H9 (cell line): ENCODE measurements at regions not wholly inside any gene's neighbourhood (a gene's known extent, or its start where the extent isn't known, plus 50 kb on each side); places are given as distances from the start of the nearest gene placed in this dataset.

ENCODE experiments used
- DNase-seq: peaks from one replicate; pipeline ENCODE4 v3.0.0-alpha.2; 2017
- H2AFZ ChIP-seq: one replicate; pipeline ENCODE4 v1.6.1; 2013; ENCODE audit warnings: mild to moderate bottlenecking, low read length, control low read depth, moderate library complexity
- H2AK5ac ChIP-seq: 2 replicates; pipeline ENCODE4 v1.6.1; 2013; ENCODE audit warnings: low read length, control low read depth, mixed read lengths; ENCODE audit not compliant: insufficient read length
- H2BK120ac ChIP-seq: one replicate; pipeline ENCODE4 v1.6.1; 2013; ENCODE audit warnings: low read depth, mild to moderate bottlenecking, low read length, control low read depth, inconsistent platforms; ENCODE audit not compliant: poor library complexity, severe bottlenecking
- H2BK12ac ChIP-seq: 2 replicates; pipeline ENCODE4 v1.6.1; 2013; ENCODE audit warnings: low read length, control low read depth, mixed read lengths, low read depth; ENCODE audit not compliant: insufficient read length
- H2BK15ac ChIP-seq: 2 replicates; pipeline ENCODE4 v1.6.1; 2013; ENCODE audit warnings: low read depth, low read length, control low read depth
- H2BK20ac ChIP-seq: one replicate; pipeline ENCODE4 v1.6.1; 2013; ENCODE audit warnings: low read depth, mild to moderate bottlenecking, low read length, control low read depth, inconsistent platforms; ENCODE audit not compliant: poor library complexity, severe bottlenecking
- H2BK5ac ChIP-seq: 2 replicates; pipeline ENCODE4 v1.6.1; 2013; ENCODE audit warnings: low read length, control low read depth, mixed read lengths; ENCODE audit not compliant: insufficient read length
- H3K14ac ChIP-seq: 2 replicates; pipeline ENCODE4 v1.6.1; 2013; ENCODE audit warnings: low read length, control low read depth; ENCODE audit not compliant: insufficient read depth
- H3K18ac ChIP-seq: 2 replicates; pipeline ENCODE4 v1.6.1; 2013; ENCODE audit warnings: low read depth, mild to moderate bottlenecking, mixed read lengths, low read length, control low read depth; ENCODE audit not compliant: insufficient read length
- H3K23ac ChIP-seq: 2 replicates; pipeline ENCODE4 v1.6.1; 2013; ENCODE audit warnings: low read length, control low read depth, mixed read lengths, low read depth; ENCODE audit not compliant: insufficient read length
- H3K23me2 ChIP-seq: 2 replicates; pipeline ENCODE4 v1.6.1; 2013; ENCODE audit warnings: low read depth, mild to moderate bottlenecking, mixed read lengths, low read length, control low read depth; ENCODE audit not compliant: insufficient read length, poor library complexity, severe bottlenecking
- H3K27ac ChIP-seq: 2 replicates; pipeline ENCODE4 v1.5.1; 2013; ENCODE audit warnings: low read length, control low read depth, mixed read lengths, low read depth; ENCODE audit not compliant: insufficient read length
- H3K27me3 ChIP-seq: 2 replicates; pipeline ENCODE4 v1.6.1; 2013; ENCODE audit warnings: low read length, control low read depth, inconsistent platforms; ENCODE audit not compliant: insufficient read depth
- H3K4ac ChIP-seq: 2 replicates; pipeline ENCODE4 v1.6.1; 2013; ENCODE audit warnings: low read depth, mild to moderate bottlenecking, control low read depth, inconsistent platforms, low read length, moderate library complexity
- H3K4me1 ChIP-seq: 2 replicates; pipeline ENCODE4 v1.6.1; 2013; ENCODE audit warnings: low read length, control low read depth, inconsistent platforms; ENCODE audit not compliant: insufficient read depth
- H3K4me2 ChIP-seq: 2 replicates; pipeline ENCODE4 v1.6.1; 2013; ENCODE audit warnings: low read length, control low read depth, mixed read lengths; ENCODE audit not compliant: insufficient read length, insufficient read depth
- H3K56ac ChIP-seq: 2 replicates; pipeline ENCODE4 v1.6.1; 2013; ENCODE audit warnings: low read depth, mild to moderate bottlenecking, mixed read lengths, low read length, control low read depth; ENCODE audit not compliant: insufficient read length
- H3K79me1 ChIP-seq: 2 replicates; pipeline ENCODE4 v1.6.1; 2013; ENCODE audit warnings: low read depth, mild to moderate bottlenecking, moderate library complexity, low read length, control low read depth, inconsistent platforms; ENCODE audit not compliant: insufficient read depth, poor library complexity, severe bottlenecking
- H3K79me2 ChIP-seq: 2 replicates; pipeline ENCODE4 v1.6.1; 2013; ENCODE audit warnings: low read length, control low read depth, inconsistent platforms; ENCODE audit not compliant: insufficient read depth
- H3K9ac ChIP-seq: 2 replicates; pipeline ENCODE4 v1.6.1; 2013; ENCODE audit warnings: low read length, control low read depth, mixed read lengths; ENCODE audit not compliant: insufficient read length; ENCODE audit errors: extremely low read depth
- H3K9me3 ChIP-seq: one replicate; pipeline ENCODE4 v1.6.1; 2013; ENCODE audit warnings: low read depth, low read length, inconsistent platforms; ENCODE audit not compliant: control insufficient read depth
- H3T11ph ChIP-seq: one replicate; pipeline ENCODE4 v1.6.1; 2013; ENCODE audit warnings: mild to moderate bottlenecking, low read length, control low read depth, inconsistent platforms
- H4K20me1 ChIP-seq: one replicate; pipeline ENCODE4 v1.6.1; 2013; ENCODE audit not compliant: control insufficient read depth, insufficient read length, insufficient read depth
- H4K5ac ChIP-seq: 2 replicates; pipeline ENCODE4 v1.6.1; 2013; ENCODE audit warnings: low read depth, mild to moderate bottlenecking, mixed read lengths, low read length, control low read depth; ENCODE audit not compliant: insufficient read length
- H4K8ac ChIP-seq: replicated peaks from 2 replicates; pipeline ENCODE4 v1.6.1; 2013; ENCODE audit warnings: low read length, control low read depth, mixed read lengths, low read depth; ENCODE audit not compliant: insufficient read length
- H4K91ac ChIP-seq: 2 replicates; pipeline ENCODE4 v1.6.1; 2013; ENCODE audit warnings: low read depth, mild to moderate bottlenecking, moderate library complexity, mixed read lengths, low read length, control low read depth; ENCODE audit not compliant: insufficient read length
- H3K27ac Mint-ChIP-seq, 3 experiments: 2 replicates in 2 of 3; 3 replicates in 1 of 3; pipeline ENCODE4 v1.8.0; 2020 to 2021; ENCODE audit warnings: mixed read lengths in 3 of 3, mild to moderate bottlenecking in 1 of 3, moderate library complexity in 1 of 3
- H3K27me3 Mint-ChIP-seq: 2 replicates; pipeline ENCODE4 v1.8.0; 2021; ENCODE audit warnings: low read depth, mild to moderate bottlenecking, moderate library complexity, mixed read lengths
- H3K36me3 Mint-ChIP-seq, 3 experiments: 2 replicates in 2 of 3; 3 replicates in 1 of 3; pipeline ENCODE4 v1.8.0; 2020 to 2021; ENCODE audit warnings: low read depth in 3 of 3, mixed read lengths in 3 of 3; ENCODE audit not compliant: insufficient read depth in 1 of 3
- H3K4me1 Mint-ChIP-seq, 2 experiments: 2 replicates each; pipeline ENCODE4 v1.8.0; 2020; ENCODE audit warnings: mixed read lengths in 2 of 2
- H3K4me3 Mint-ChIP-seq, 2 experiments: 2 replicates in 1 of 2; 3 replicates in 1 of 2; pipeline ENCODE4 v1.8.0; 2020 to 2021; ENCODE audit warnings: mild to moderate bottlenecking in 2 of 2, mixed read lengths in 2 of 2, moderate library complexity in 1 of 2
- H3K9me3 Mint-ChIP-seq, 2 experiments: 2 replicates in 1 of 2; 3 replicates in 1 of 2; pipeline ENCODE4 v1.8.0; 2020; ENCODE audit warnings: mild to moderate bottlenecking in 2 of 2, mixed read lengths in 2 of 2, moderate library complexity in 1 of 2
- WGBS: extraction: QIAGEN DNeasy Blood & Tissue Kit; methylation state at CpG from one replicate; pipeline ENCODE4 v1.1.7; 2013; ENCODE audit warnings: missing lambda C conversion rate, low lambda C conversion rate, mixed read lengths; ENCODE audit not compliant: insufficient read length; ENCODE audit errors: extremely low coverage; 5-methylcytosine and 5-hydroxymethylcytosine counted together
- TF ChIP-seq, protein P1 (sequence below): fragments of 200-600 bp; sonication (generic); conservative IDR thresholded peaks from 3 replicates; pipeline ENCODE4 v1.8.0; 2021; ENCODE audit warnings: antibody characterized with exemption, mild to moderate bottlenecking

DNA sequence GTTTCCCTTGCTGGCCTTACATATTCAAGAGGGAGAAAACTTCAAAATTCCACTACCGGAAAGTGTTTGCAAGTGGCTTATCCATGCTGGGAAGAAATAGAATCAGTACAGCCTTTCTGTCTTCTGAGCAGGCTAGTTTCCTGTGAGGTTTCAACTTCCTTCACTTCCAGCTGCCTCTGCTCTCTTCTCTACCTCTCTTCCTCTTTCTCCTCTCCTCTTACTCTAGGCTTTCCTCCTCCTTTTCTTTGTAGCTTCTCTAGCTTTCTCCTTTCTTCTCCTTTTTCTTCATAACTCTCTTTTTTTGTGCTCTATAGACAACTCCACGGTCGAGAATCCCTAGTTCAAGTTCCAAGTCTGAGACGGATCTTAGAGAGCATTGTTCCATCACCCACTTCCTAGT lies 421.8 kb downstream of the ETS1 start:
- H2BK5ac ChIP-seq = no peak overlapping the region
- no peak overlapping the region for H3K4ac ChIP-seq
- no peaks in the 10 kb centered on the region for H3K23me2 ChIP-seq
- Mint-ChIP-seq H3K27me3 (no peaks in the 10 kb centered on the region; the same call in 1 of the 2 replicates), H3K4me1 (peaks cover 9 to 11% of the 10 kb centered on the region in 2 experiments; a peak in 3 of 4 replicates), H3K27ac (no peak overlapping the region), H3K9me3 (no peaks in the 10 kb centered on the region), H3K4me3 (no peak overlapping the region), H3K36me3 (no peaks in the 10 kb centered on the region)
- H4K20me1 ChIP-seq = no peaks in the 10 kb centered on the region
- TF ChIP-seq, protein P1, sequence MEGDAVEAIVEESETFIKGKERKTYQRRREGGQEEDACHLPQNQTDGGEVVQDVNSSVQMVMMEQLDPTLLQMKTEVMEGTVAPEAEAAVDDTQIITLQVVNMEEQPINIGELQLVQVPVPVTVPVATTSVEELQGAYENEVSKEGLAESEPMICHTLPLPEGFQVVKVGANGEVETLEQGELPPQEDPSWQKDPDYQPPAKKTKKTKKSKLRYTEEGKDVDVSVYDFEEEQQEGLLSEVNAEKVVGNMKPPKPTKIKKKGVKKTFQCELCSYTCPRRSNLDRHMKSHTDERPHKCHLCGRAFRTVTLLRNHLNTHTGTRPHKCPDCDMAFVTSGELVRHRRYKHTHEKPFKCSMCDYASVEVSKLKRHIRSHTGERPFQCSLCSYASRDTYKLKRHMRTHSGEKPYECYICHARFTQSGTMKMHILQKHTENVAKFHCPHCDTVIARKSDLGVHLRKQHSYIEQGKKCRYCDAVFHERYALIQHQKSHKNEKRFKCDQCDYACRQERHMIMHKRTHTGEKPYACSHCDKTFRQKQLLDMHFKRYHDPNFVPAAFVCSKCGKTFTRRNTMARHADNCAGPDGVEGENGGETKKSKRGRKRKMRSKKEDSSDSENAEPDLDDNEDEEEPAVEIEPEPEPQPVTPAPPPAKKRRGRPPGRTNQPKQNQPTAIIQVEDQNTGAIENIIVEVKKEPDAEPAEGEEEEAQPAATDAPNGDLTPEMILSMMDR = no peak
- H2BK20ac ChIP-seq = no peak overlapping the region
- no peak overlapping the region for H2BK12ac ChIP-seq
- no peak overlapping the region for H3K14ac ChIP-seq
- H2AK5ac ChIP-seq = no peak overlapping the region
- no peak for DNase-seq
- no peaks in the 10 kb centered on the region for H3K4me1 ChIP-seq
- H4K5ac ChIP-seq = no peak overlapping the region
- no peak overlapping the region for H4K91ac ChIP-seq
- no peak overlapping the region for H4K8ac ChIP-seq
- no peak overlapping the region for H2BK120ac ChIP-seq
- H3K79me2 ChIP-seq = no peaks in the 10 kb centered on the region
- no peaks in the 10 kb centered on the region for H3K9me3 ChIP-seq
- no peak overlapping the region for H3T11ph ChIP-seq
- WGBS = no CpG with 5 or more reads among the region's 4 CpGs
- no peaks in the 10 kb centered on the region for H3K27me3 ChIP-seq
- H3K4me2 ChIP-seq = no peak overlapping the region
- H3K79me1 ChIP-seq = no peaks in the 10 kb centered on the region
- no peak overlapping the region for H2AFZ ChIP-seq
- no peak overlapping the region for H2BK15ac ChIP-seq
- no peak overlapping the region for H3K56ac ChIP-seq
- no peak overlapping the region for H3K9ac ChIP-seq
- no peak overlapping the region for H3K27ac ChIP-seq
- no peak overlapping the region for H3K23ac ChIP-seq
- no peak overlapping the region for H3K18ac ChIP-seq
